HEK293 (cell line): ENCODE measurements at regions not wholly inside any gene's neighbourhood (a gene's known extent, or its start where the extent isn't known, plus 50 kb on each side); places are given as distances from the start of the nearest gene placed in this dataset.

Source experiments
- REST ChIP-seq: fragments of 450-650 bp; formaldehyde crosslinking; IDR thresholded peaks from 2 replicates; pipeline ENCODE4 v1.5.1; 2016; ENCODE audit warnings: missing biosample characterization, missing genetic modification characterization
- ZBTB11 ChIP-seq: fragments of 450-650 bp; formaldehyde crosslinking; conservative IDR thresholded peaks from 2 replicates; pipeline ENCODE4 v1.5.1; 2016; ENCODE audit warnings: low read depth, missing biosample characterization, missing genetic modification characterization
- ZNF37A ChIP-seq: fragments of 450-650 bp; IDR thresholded peaks from 2 replicates; pipeline ENCODE4 v1.5.1; 2018; ENCODE audit warnings: missing biosample characterization, missing genetic modification characterization
- ZNF747 ChIP-seq: fragments of 450-650 bp; formaldehyde crosslinking; IDR thresholded peaks from 2 replicates; pipeline ENCODE4 v1.5.1; 2016; ENCODE audit warnings: missing biosample characterization, missing genetic modification characterization
- ZSCAN4 ChIP-seq: fragments of 450-650 bp; formaldehyde crosslinking; IDR thresholded peaks from 2 replicates; pipeline ENCODE4 v1.5.1; 2017; ENCODE audit warnings: missing biosample characterization, missing genetic modification characterization

GRCh38 chr10:21191512-21191911, 294.4 kb upstream of the NEBL start:
- no peak for TF ChIP-seq ZNF747 (tag by site-specific recombination)
- no peak for TF ChIP-seq ZBTB11
- TF ChIP-seq REST (tag by site-specific recombination) = no peak
- no peak for TF ChIP-seq ZSCAN4 (tag by site-specific recombination)
- TF ChIP-seq ZNF37A (tag by site-specific recombination) = no peak
